ENCODE measurements at regions not wholly inside any gene's neighbourhood (a gene's known extent, or its start where the extent isn't known, plus 50 kb on each side); places are given as distances from the start of the nearest gene placed in this dataset.

GRCh38 chr2:150606380-150607060, 119.1 kb upstream of the RND3 start (continued):
- TF ChIP-seq, protein P1, sequence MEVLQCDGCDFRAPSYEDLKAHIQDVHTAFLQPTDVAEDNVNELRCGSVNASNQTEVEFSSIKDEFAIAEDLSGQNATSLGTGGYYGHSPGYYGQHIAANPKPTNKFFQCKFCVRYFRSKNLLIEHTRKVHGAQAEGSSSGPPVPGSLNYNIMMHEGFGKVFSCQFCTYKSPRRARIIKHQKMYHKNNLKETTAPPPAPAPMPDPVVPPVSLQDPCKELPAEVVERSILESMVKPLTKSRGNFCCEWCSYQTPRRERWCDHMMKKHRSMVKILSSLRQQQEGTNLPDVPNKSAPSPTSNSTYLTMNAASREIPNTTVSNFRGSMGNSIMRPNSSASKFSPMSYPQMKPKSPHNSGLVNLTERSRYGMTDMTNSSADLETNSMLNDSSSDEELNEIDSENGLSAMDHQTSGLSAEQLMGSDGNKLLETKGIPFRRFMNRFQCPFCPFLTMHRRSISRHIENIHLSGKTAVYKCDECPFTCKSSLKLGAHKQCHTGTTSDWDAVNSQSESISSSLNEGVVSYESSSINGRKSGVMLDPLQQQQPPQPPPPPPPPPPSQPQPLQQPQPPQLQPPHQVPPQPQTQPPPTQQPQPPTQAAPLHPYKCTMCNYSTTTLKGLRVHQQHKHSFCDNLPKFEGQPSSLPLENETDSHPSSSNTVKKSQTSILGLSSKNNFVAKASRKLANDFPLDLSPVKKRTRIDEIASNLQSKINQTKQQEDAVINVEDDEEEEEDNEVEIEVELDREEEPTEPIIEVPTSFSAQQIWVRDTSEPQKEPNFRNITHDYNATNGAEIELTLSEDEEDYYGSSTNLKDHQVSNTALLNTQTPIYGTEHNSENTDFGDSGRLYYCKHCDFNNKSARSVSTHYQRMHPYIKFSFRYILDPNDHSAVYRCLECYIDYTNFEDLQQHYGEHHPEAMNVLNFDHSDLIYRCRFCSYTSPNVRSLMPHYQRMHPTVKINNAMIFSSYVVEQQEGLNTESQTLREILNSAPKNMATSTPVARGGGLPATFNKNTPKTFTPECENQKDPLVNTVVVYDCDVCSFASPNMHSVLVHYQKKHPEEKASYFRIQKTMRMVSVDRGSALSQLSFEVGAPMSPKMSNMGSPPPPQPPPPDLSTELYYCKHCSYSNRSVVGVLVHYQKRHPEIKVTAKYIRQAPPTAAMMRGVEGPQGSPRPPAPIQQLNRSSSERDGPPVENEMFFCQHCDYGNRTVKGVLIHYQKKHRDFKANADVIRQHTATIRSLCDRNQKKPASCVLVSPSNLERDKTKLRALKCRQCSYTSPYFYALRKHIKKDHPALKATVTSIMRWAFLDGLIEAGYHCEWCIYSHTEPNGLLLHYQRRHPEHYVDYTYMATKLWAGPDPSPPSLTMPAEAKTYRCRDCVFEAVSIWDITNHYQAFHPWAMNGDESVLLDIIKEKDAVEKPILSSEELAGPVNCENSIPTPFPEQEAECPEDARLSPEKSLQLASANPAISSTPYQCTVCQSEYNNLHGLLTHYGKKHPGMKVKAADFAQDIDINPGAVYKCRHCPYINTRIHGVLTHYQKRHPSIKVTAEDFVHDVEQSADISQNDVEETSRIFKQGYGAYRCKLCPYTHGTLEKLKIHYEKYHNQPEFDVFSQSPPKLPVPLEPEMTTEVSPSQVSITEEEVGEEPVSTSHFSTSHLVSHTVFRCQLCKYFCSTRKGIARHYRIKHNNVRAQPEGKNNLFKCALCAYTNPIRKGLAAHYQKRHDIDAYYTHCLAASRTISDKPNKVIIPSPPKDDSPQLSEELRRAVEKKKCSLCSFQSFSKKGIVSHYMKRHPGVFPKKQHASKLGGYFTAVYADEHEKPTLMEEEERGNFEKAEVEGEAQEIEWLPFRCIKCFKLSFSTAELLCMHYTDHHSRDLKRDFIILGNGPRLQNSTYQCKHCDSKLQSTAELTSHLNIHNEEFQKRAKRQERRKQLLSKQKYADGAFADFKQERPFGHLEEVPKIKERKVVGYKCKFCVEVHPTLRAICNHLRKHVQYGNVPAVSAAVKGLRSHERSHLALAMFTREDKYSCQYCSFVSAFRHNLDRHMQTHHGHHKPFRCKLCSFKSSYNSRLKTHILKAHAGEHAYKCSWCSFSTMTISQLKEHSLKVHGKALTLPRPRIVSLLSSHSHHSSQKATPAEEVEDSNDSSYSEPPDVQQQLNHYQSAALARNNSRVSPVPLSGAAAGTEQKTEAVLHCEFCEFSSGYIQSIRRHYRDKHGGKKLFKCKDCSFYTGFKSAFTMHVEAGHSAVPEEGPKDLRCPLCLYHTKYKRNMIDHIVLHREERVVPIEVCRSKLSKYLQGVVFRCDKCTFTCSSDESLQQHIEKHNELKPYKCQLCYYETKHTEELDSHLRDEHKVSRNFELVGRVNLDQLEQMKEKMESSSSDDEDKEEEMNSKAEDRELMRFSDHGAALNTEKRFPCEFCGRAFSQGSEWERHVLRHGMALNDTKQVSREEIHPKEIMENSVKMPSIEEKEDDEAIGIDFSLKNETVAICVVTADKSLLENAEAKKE (CRISPR knock-in tag; IDR thresholded peaks at IDR 0.05) = no peak
- TF ChIP-seq, protein P2, sequence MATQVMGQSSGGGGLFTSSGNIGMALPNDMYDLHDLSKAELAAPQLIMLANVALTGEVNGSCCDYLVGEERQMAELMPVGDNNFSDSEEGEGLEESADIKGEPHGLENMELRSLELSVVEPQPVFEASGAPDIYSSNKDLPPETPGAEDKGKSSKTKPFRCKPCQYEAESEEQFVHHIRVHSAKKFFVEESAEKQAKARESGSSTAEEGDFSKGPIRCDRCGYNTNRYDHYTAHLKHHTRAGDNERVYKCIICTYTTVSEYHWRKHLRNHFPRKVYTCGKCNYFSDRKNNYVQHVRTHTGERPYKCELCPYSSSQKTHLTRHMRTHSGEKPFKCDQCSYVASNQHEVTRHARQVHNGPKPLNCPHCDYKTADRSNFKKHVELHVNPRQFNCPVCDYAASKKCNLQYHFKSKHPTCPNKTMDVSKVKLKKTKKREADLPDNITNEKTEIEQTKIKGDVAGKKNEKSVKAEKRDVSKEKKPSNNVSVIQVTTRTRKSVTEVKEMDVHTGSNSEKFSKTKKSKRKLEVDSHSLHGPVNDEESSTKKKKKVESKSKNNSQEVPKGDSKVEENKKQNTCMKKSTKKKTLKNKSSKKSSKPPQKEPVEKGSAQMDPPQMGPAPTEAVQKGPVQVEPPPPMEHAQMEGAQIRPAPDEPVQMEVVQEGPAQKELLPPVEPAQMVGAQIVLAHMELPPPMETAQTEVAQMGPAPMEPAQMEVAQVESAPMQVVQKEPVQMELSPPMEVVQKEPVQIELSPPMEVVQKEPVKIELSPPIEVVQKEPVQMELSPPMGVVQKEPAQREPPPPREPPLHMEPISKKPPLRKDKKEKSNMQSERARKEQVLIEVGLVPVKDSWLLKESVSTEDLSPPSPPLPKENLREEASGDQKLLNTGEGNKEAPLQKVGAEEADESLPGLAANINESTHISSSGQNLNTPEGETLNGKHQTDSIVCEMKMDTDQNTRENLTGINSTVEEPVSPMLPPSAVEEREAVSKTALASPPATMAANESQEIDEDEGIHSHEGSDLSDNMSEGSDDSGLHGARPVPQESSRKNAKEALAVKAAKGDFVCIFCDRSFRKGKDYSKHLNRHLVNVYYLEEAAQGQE (IDR thresholded peaks at IDR 0.05; ENCODE audit: unreplicated experiment) = no peak
- TF ChIP-seq, protein P3, sequence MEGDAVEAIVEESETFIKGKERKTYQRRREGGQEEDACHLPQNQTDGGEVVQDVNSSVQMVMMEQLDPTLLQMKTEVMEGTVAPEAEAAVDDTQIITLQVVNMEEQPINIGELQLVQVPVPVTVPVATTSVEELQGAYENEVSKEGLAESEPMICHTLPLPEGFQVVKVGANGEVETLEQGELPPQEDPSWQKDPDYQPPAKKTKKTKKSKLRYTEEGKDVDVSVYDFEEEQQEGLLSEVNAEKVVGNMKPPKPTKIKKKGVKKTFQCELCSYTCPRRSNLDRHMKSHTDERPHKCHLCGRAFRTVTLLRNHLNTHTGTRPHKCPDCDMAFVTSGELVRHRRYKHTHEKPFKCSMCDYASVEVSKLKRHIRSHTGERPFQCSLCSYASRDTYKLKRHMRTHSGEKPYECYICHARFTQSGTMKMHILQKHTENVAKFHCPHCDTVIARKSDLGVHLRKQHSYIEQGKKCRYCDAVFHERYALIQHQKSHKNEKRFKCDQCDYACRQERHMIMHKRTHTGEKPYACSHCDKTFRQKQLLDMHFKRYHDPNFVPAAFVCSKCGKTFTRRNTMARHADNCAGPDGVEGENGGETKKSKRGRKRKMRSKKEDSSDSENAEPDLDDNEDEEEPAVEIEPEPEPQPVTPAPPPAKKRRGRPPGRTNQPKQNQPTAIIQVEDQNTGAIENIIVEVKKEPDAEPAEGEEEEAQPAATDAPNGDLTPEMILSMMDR (conservative IDR thresholded peaks at IDR 0.05; ENCODE audit: low read depth in 2 of 2) = no peak
- TF ChIP-seq STAT1 (IDR thresholded peaks at IDR 0.05; ENCODE audit: unreplicated experiment) (no peak), ETS1 (IDR thresholded peaks at IDR 0.05) (no peak)

Measured in GM23338 (cell line).